Colon (tissue), 2 donors: ENCODE measurements at regions not wholly inside any gene's neighbourhood (a gene's known extent, or its start where the extent isn't known, plus 50 kb on each side); places are given as distances from the start of the nearest gene placed in this dataset.
"Not testable (repeated sequence)": the region's sequence is repeated elsewhere in the genome, so short reads cannot be mapped to it uniquely, and the experiment has no call there.

ENCODE experiments used
- FAIRE-seq: peaks from 2 replicates; lab custom pipeline; 2012; peaks lifted over from hg19 to GRCh38; lab: Jason Lieb, UNC
- donor health status: control.
- donor health status: control.

GRCh38 chr3:18734309-18734708 is 309.2 kb upstream of the SATB1 start:
- no peak for FAIRE-seq

- no peak for FAIRE-seq
Measured at GRCh38 chr3:18732474-18732873, 307.3 kb upstream of the SATB1 start.

- no peak for FAIRE-seq
Measured at GRCh38 chr3:18730491-18730890, 305.4 kb upstream of the SATB1 start.

DNA sequence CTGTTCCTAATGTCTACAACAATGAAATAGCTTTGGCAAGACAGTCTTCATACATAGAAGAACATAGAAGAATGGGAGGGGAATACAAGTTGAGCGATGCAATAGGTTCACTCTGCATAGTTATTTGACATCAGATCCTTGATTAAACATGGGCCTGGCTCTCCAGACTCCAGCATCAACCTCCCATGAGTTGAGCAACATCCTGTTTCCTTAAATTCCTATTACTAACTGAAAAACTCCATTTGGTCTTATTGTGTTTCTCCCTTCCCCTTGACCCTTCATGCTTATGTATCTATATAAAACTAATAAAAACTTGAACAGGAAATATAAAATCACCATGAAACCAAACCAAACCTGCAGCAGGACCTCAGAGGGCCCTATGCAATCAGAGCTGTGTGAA is 304.5 kb upstream of the SATB1 start:
- FAIRE-seq, result no peak

GRCh38 chr3:18725668-18726407 is 300.7 kb upstream of the SATB1 start:
- no peak for FAIRE-seq

DNA sequence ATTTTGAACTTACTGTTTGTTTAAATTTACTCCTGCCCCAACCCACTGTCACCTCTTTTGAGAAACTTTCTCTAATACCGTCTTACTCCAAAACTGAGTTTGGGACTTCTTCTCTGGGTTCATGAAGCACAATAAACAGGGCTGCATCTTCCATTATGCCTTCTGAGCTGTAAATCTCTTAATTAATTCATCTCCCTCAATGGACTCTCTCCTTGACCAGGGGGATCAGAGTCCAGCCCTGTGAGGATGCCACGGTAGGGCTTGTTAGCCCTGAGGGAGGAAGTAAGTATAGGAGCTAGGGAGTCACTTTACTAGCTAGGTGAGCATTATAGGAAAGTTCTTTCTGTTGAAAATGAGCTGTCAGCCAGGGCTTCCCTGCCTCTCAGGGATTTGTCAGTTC is 299.3 kb upstream of the SATB1 start:
- FAIRE-seq, result no peak

- FAIRE-seq, result no peak
Measured at GRCh38 chr3:18723206-18723810, 298.2 kb upstream of the SATB1 start.

GRCh38 chr3:18720543-18720942 is 295.4 kb upstream of the SATB1 start:
- no peak for FAIRE-seq

DNA sequence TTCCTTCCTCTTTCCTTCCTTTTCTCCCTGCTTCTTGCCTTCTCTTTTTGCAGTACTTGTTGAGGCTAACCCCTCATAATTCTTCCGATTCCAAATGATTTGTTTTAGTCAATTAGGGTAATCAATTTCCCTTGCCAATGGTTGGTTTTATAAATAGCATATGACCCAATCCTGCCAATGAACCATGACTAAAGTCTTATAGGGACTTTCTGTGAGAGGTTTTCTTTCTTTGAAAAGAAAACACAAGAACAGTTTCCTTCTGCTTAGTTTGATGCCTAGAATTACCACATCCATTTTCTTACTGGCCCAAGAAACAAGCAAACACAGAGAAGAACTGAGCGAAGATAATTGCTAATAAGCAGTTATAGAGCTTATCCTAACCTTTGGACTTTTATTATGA is 292.5 kb upstream of the SATB1 start:
- FAIRE-seq, result no peak

GRCh38 chr3:18716821-18717220 is 291.7 kb upstream of the SATB1 start:
- FAIRE-seq, result no peak

DNA sequence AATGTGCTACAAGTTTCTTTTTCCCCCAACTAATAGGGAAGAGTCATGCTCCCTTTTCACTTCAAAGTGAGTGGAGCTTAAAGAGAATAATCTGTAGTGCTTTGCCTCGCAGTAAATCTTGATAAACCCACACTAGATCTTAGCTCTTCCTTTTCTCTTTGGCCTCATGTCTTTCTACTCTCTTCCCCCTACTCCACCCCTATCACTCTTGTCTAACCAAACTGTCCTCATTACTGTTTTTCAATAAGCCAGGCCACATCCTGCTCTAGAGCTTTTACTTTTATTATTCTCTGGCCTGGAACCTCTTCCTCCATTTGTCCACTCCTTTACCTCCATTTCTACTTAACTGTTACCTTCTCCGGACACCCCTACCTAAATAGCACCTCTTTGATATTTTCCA is 291.0 kb upstream of the SATB1 start:
- FAIRE-seq, result no peak

GRCh38 chr3:18715208-18715607 is 290.1 kb upstream of the SATB1 start:
- no peak for FAIRE-seq

- FAIRE-seq, result no peak
Measured at GRCh38 chr3:18713577-18713951, 288.4 kb upstream of the SATB1 start.

DNA sequence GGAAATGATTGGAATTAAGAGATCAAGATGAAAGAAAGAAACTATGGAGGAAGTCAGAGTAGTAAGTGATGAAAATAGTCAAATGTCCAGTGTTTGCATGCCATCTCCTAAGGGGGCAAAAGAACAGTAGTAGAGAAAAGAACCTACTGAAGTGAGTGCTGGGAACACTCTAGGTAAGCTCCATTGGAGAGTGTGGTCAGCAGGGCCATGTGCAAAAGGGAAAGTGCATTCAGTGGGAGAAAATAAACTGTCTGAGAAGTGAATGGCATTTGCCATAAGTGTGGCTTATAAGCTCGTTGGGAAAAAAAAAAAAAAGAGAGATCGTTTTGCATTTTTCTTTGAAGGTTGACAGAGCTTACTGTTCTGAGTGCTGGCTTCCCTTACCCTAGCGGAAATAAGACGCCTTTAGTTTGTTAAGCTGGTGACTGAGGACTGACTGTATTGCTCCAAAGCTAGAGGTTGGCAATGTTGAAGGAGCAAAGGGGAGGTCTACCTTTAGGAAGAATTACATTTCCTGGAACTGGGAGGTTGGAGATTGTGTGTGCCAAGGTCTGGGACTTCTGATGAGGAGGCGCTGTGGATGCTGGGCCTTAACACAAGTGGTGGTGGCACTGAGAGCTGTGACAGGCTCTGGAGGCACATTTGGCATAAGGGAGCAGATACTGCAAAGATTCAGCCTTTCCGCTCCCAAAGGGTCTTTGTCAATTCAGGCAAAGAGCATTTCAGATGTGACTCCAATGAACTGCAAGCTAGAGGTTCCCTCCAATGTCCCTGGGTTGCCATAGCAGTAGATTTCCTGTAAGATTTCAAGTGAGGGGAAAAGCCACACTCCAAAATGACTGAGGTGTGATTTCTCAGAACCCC is 287.8 kb upstream of the SATB1 start:
- no peak for FAIRE-seq

DNA sequence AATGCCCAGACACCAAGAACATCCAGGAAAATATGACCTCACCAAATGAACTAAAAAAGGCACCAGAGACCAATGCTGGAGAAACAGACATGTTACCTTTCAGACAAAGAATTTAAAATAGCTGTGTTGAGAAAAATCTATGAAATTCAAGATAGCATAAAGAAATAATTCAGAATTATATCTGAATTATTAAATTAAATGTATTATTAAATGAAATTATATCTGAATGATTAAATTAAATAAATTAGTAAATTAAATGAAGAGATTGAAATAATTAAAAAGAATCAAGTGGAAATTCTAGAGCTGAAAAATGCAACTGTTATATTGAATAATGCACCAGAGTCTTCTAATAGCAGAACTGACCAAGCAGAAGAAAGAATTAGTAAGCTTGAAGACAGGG is 279.2 kb upstream of the SATB1 start:
- FAIRE-seq, result peak; percentile 81

- FAIRE-seq, result no peak
Measured at GRCh38 chr3:18703798-18704197, 278.7 kb upstream of the SATB1 start.

DNA sequence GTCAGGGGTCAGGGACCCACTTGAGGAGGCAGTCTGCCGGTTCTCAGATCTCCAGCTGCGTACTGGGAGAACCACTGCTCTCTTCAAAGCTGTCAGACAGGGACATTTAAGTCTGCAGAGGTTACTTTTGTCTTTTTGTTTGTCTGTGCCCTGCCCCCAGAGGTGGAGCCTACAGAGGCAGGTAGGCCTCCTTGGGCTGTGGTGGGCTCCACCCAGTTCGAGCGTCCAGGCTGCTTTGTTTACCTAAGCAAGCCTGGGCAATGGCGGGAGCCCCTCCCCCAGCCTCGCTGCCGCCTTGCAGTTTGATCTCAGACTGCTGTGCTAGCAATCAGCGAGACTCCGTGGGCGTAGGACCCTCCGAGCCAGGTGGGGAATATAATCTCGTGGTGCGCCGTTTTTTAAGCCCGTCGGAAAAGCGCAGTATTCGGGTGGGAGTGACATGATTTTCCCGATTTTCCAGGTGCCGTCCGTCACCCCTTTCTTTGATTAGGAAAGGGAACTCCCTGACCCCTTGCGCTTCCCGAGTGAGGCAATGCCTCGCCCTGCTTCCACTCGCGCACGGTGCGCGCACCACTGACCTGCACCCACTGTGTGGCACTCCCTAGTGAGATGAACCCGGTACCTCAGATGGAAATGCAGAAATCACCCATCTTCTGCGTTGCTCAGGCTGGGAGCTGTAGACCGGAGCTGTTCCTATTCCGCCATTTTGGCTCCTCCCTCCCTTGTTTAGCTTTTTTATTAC is 268.6 kb upstream of the SATB1 start:
- not testable (repeated sequence) for FAIRE-seq

DNA sequence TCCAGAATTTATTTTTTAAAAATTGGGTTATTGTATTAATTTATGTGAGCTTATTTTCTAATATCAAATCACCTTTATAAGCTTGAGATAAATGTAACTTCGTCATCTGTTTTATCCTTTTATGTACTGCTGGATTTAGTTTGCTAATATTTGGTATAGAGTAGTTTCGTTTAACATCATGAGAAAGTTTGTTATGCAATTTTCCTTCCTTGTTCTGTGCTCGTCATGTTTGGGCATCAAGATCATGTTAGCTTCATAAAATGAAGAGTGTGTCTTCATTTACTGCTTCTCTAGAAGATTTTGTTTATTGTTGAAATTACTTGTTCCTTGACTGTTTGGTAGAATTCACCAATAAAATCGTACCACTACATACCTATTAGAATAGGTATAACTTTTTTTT is 262.1 kb upstream of the SATB1 start:
- FAIRE-seq, result peak; percentile 5

DNA sequence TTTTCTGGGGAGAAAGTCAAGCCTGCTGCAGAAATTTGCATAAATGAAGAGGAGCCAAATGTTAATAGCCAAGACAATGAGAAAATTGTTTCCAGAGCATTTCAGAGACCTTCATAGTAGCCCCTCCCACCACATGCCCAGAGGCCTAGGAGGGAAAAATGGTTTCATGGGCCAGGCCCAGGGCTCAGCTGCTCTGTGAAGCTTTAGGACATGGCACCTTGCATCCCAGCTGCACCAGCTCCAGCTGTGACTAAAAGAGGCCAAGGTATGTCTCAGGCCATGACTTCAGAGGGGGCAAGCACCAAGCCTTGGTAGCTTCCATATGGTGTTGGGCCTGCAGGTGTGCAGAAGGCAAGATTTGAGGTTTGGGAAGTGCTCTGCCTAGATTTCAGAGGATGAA is 258.8 kb upstream of the SATB1 start:
- no peak for FAIRE-seq

GRCh38 chr3:18681818-18682345 is 256.7 kb upstream of the SATB1 start:
- FAIRE-seq, result no peak

GRCh38 chr3:18680758-18681157 is 255.6 kb upstream of the SATB1 start:
- no peak for FAIRE-seq

- FAIRE-seq, result no peak
Measured at GRCh38 chr3:18679238-18679637, 254.1 kb upstream of the SATB1 start.
